ENCODE measurements at regions not wholly inside any gene's neighbourhood (a gene's known extent, or its start where the extent isn't known, plus 50 kb on each side); places are given as distances from the start of the nearest gene placed in this dataset.

- Histone ChIP-seq H3K27ac (ENCODE audit: low read depth in 1 of 2, low read length in 2 of 2) (no peak overlapping the region), H3K9me3 (ENCODE audit: control insufficient read depth in 4 of 4, low read length in 3 of 4) (no peaks in the 10 kb centered on the region), H3K27me3 (ENCODE audit: control insufficient read depth in 4 of 4, insufficient read depth in 4 of 4, low read length in 3 of 4) (no peaks in the 10 kb centered on the region), H3K36me3 (ENCODE audit: control insufficient read depth in 4 of 4, insufficient read depth in 3 of 4, low read depth in 1 of 4, low read length in 3 of 4) (no peaks in the 10 kb centered on the region), H3K9ac (ENCODE audit: low read depth in 1 of 2, low read length in 2 of 2) (no peak overlapping the region), H3K4me1 (ENCODE audit: control insufficient read depth in 4 of 4, insufficient read depth in 4 of 4, low read length in 3 of 4) (peaks cover 1 to 27% (median 19%) of the 10 kb centered on the region in 4 donors), H3K4me3 (ENCODE audit: low read depth in 1 of 3, low read length in 3 of 3) (no peak overlapping the region)
- DNase-seq (ENCODE audit: low spot score): no peak
- TF ChIP-seq FOXA1 (IDR thresholded peaks at IDR 0.05) (no peak), MAX (IDR thresholded peaks at IDR 0.05) (no peak), GABPA (IDR thresholded peaks at IDR 0.05 in 1 of 2, conservative IDR thresholded peaks at IDR 0.05 in 1 of 2) (no peak), TAF1 (conservative IDR thresholded peaks at IDR 0.05) (no peak), JUND (IDR thresholded peaks at IDR 0.05) (no peak), RXRA (IDR thresholded peaks at IDR 0.05) (no peak), EGR1 (IDR thresholded peaks at IDR 0.05; ENCODE audit: low read depth in 2 of 2) (no peak), YY1 (IDR thresholded peaks at IDR 0.05) (no peak), FOXA2 (IDR thresholded peaks at IDR 0.05) (no peak), ZBTB33 (IDR thresholded peaks at IDR 0.05) (no peak), HNF4G (IDR thresholded peaks at IDR 0.05) (no peak)
- 34% methylated on average over 2 of the region's 2 CpGs for WGBS
These were observed 121.8 kb upstream of the C1GALT1C1 start for GRCh38 chrX:120751683-120752082.

GRCh38 chrX:120750381-120750780, 120.5 kb upstream of the C1GALT1C1 start:
- Histone ChIP-seq H3K4me1 (ENCODE audit: control insufficient read depth in 4 of 4, insufficient read depth in 4 of 4, low read length in 3 of 4) (peaks cover 1 to 23% (median 14%) of the 10 kb centered on the region in 4 donors), H3K4me3 (ENCODE audit: low read depth in 1 of 3, low read length in 3 of 3) (no peak overlapping the region), H3K27ac (ENCODE audit: low read depth in 1 of 2, low read length in 2 of 2) (no peak overlapping the region), H3K36me3 (ENCODE audit: control insufficient read depth in 4 of 4, insufficient read depth in 3 of 4, low read depth in 1 of 4, low read length in 3 of 4) (no peaks in the 10 kb centered on the region), H3K9ac (ENCODE audit: low read depth in 1 of 2, low read length in 2 of 2) (no peak overlapping the region), H3K27me3 (ENCODE audit: control insufficient read depth in 4 of 4, insufficient read depth in 4 of 4, low read length in 3 of 4) (no peaks in the 10 kb centered on the region), H3K9me3 (ENCODE audit: control insufficient read depth in 4 of 4, low read length in 3 of 4) (no peaks in the 10 kb centered on the region)
- 100% methylated on average over 1 of the region's 1 CpG for WGBS
- DNase-seq (ENCODE audit: low spot score): no peak
- TF ChIP-seq FOXA2 (IDR thresholded peaks at IDR 0.05) (no peak), REST (IDR thresholded peaks at IDR 0.05) (no peak), FOXA1 (IDR thresholded peaks at IDR 0.05) (no peak), TAF1 (conservative IDR thresholded peaks at IDR 0.05) (no peak)

- Histone ChIP-seq H3K27me3 (ENCODE audit: control insufficient read depth in 4 of 4, insufficient read depth in 4 of 4, low read length in 3 of 4) (no peaks in the 10 kb centered on the region), H3K9me3 (ENCODE audit: control insufficient read depth in 4 of 4, low read length in 3 of 4) (no peaks in the 10 kb centered on the region), H3K4me1 (ENCODE audit: control insufficient read depth in 4 of 4, insufficient read depth in 4 of 4, low read length in 3 of 4) (peaks cover 0 to 16% (median 7%) of the 10 kb centered on the region in 4 donors), H3K27ac (ENCODE audit: low read depth in 1 of 2, low read length in 2 of 2) (no peak overlapping the region), H3K36me3 (ENCODE audit: control insufficient read depth in 4 of 4, insufficient read depth in 3 of 4, low read depth in 1 of 4, low read length in 3 of 4) (no peaks in the 10 kb centered on the region), H3K9ac (ENCODE audit: low read depth in 1 of 2, low read length in 2 of 2) (no peak overlapping the region), H3K4me3 (ENCODE audit: low read depth in 1 of 3, low read length in 3 of 3) (no peak overlapping the region)
- no peak for DNase-seq (ENCODE audit: low spot score)
- 62% methylated on average over 4 of the region's 4 CpGs for WGBS
- no peak for TF ChIP-seq ATF3 (IDR thresholded peaks at IDR 0.05)
These were observed 119.4 kb upstream of the C1GALT1C1 start for GRCh38 chrX:120749141-120749846.

All from liver (tissue), 7 donors.